Vagina (tissue), 2 donors: ENCODE measurements at regions not wholly inside any gene's neighbourhood (a gene's known extent, or its start where the extent isn't known, plus 50 kb on each side); places are given as distances from the start of the nearest gene placed in this dataset.

Experiments
- POLR2A ChIP-seq, 2 donors: fragments of 450-650 bp; IDR thresholded peaks; one replicate each; pipeline ENCODE4 v1.6.1; 2017; ENCODE audit warnings: antibody characterized with exemption in 2 of 2, mild to moderate bottlenecking in 2 of 2, moderate library complexity in 2 of 2
- TF ChIP-seq, protein P1 (sequence below), 3 experiments: fragments of 450-650 bp in 2 of 3; fragments of 200-600 bp in 1 of 3; sonication (generic) in 1 of 3; IDR thresholded peaks; one replicate each; pipeline ENCODE4 v1.5.1; 2017 to 2019; ENCODE audit warnings: antibody characterized with exemption in 3 of 3, mild to moderate bottlenecking in 2 of 3, moderate library complexity in 2 of 3

DNA sequence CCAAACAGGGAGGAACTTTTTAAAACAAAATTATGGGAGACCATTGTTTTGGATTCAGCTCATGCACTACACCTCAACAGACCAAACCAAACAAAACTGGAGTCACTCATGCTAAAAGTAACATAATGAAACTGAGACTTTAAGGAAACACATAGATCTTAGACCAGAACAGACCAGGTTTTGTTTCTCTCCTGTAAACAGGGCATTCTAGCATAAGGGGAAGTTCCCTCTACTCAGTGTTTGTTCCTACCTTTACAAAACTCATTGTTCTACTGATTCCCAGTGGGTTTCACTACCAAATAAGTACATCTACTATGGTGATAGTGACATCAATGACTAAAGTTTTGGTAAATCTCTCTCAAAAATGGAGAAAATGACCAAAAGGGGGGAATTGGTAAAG, 1103.6 kb upstream of the EDIL3 start:
- TF ChIP-seq, protein P1, sequence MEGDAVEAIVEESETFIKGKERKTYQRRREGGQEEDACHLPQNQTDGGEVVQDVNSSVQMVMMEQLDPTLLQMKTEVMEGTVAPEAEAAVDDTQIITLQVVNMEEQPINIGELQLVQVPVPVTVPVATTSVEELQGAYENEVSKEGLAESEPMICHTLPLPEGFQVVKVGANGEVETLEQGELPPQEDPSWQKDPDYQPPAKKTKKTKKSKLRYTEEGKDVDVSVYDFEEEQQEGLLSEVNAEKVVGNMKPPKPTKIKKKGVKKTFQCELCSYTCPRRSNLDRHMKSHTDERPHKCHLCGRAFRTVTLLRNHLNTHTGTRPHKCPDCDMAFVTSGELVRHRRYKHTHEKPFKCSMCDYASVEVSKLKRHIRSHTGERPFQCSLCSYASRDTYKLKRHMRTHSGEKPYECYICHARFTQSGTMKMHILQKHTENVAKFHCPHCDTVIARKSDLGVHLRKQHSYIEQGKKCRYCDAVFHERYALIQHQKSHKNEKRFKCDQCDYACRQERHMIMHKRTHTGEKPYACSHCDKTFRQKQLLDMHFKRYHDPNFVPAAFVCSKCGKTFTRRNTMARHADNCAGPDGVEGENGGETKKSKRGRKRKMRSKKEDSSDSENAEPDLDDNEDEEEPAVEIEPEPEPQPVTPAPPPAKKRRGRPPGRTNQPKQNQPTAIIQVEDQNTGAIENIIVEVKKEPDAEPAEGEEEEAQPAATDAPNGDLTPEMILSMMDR (IDR thresholded peaks at IDR 0.05): no peak
- no peak for TF ChIP-seq POLR2A (IDR thresholded peaks at IDR 0.05)
